ENCODE measurements at regions not wholly inside any gene's neighbourhood (a gene's known extent, or its start where the extent isn't known, plus 50 kb on each side); places are given as distances from the start of the nearest gene placed in this dataset.
A peak's percentile ranks its signal among the peaks of the same experiment; 100 is the strongest.
"Not testable (repeated sequence)": the region's sequence is repeated elsewhere in the genome, so short reads cannot be mapped to it uniquely, and the experiment has no call there.

GRCh38 chr21:18812308-18812707, 408.7 kb upstream of the TMPRSS15 start:
- no peaks in the 10 kb centered on the region for H3K27me3 Mint-ChIP-seq (ENCODE audit: insufficient read depth)
- TF ChIP-seq CTCF (IDR thresholded peaks at IDR 0.05) = no peak
- no peak overlapping the region for H3K4me3 Mint-ChIP-seq
- H3K9me3 Mint-ChIP-seq = peaks cover 42% of the 10 kb centered on the region
- no peak overlapping the region for H3K27ac Mint-ChIP-seq
- no peaks in the 10 kb centered on the region for H3K36me3 Mint-ChIP-seq (ENCODE audit: low read depth)
- no peaks in the 10 kb centered on the region for H3K4me1 Mint-ChIP-seq (ENCODE audit: low read depth)
- DNase-seq = no peak

GRCh38 chr21:18819507-18819906, 415.9 kb upstream of the TMPRSS15 start:
- no peak for TF ChIP-seq CTCF (IDR thresholded peaks at IDR 0.05)
- H3K9me3 Mint-ChIP-seq = peaks cover 34% of the 10 kb centered on the region
- no peak for DNase-seq
- no peaks in the 10 kb centered on the region for H3K27me3 Mint-ChIP-seq (ENCODE audit: insufficient read depth)
- no peaks in the 10 kb centered on the region for H3K36me3 Mint-ChIP-seq (ENCODE audit: low read depth)
- H3K4me1 Mint-ChIP-seq (ENCODE audit: low read depth) = no peaks in the 10 kb centered on the region
- H3K27ac Mint-ChIP-seq = no peak overlapping the region
- H3K4me3 Mint-ChIP-seq = no peak overlapping the region

- no peak overlapping the region for H3K4me3 Mint-ChIP-seq
- H3K9me3 Mint-ChIP-seq = peaks cover 46% of the 10 kb centered on the region
- H3K36me3 Mint-ChIP-seq (ENCODE audit: low read depth) = no peaks in the 10 kb centered on the region
- no peaks in the 10 kb centered on the region for H3K4me1 Mint-ChIP-seq (ENCODE audit: low read depth)
- H3K27me3 Mint-ChIP-seq (ENCODE audit: insufficient read depth) = no peaks in the 10 kb centered on the region
- no peak for DNase-seq
- H3K27ac Mint-ChIP-seq = no peak overlapping the region
- no peak for TF ChIP-seq CTCF (IDR thresholded peaks at IDR 0.05)
Measured at GRCh38 chr21:18826562-18826961, 423.0 kb upstream of the TMPRSS15 start.

DNA sequence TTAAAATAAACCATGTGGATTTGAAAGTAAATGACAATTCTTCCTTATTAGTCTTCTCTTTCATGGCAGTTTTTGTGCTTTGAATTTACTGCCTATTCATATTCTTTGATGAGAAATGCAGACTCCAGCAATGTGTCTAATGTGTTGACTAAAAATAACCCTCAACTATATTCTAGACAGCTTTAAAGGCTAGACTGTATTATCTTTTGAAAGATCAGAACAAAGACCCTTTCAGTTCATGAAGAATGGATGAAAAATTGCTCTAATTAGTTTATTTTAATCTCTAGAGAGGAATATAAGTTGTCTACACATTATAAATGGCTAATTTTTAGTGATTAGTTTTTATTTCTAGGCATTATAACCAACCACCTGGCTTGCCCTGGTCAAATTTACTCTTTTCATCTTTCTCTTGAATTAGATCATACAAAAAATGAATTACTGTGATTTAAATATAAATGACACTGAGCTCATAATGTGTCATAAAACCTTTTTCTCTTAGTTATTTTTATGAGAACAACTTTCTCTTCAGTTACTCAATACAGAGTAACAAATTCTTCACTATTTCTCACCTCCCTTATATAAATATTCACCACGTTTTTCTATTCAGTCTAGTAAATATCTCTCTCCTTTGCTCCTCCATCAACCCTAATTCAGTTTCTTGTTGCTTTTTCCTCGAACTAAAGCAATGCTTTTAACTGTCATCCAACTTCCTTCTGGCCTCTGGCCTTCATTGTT, 428.5 kb upstream of the TMPRSS15 start:
- no peak for TF ChIP-seq CTCF (IDR thresholded peaks at IDR 0.05)
- no peak overlapping the region for H3K27ac Mint-ChIP-seq
- H3K4me1 Mint-ChIP-seq (ENCODE audit: low read depth) = peaks cover 10% of the 10 kb centered on the region; the same call in 1 of the 2 replicates
- H3K4me3 Mint-ChIP-seq = no peak overlapping the region
- no peaks in the 10 kb centered on the region for H3K27me3 Mint-ChIP-seq (ENCODE audit: insufficient read depth)
- peaks cover 40% of the 10 kb centered on the region for H3K9me3 Mint-ChIP-seq
- no peaks in the 10 kb centered on the region for H3K36me3 Mint-ChIP-seq (ENCODE audit: low read depth)
- no peak for DNase-seq

DNA sequence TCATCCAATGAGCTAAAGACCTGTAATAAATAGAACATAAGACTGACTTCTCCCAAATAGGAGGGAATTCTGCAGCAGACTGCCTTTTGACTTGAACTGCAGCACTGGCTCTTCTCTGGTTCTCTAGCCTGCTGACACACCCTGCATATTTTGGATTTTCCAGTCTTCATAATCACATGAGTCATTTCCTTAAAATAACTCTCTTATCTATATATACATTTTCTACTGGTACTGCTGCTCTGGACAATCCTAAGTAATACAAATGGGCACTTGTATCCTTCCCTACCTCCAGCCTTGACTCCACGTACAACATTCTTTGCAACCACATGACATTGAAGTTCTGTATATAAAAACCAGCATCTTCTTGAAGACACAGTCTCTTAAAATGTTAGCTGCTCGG, 429.4 kb upstream of the TMPRSS15 start:
- H3K27ac Mint-ChIP-seq = no peak overlapping the region

GRCh38 chr21:18834121-18834520, 430.5 kb upstream of the TMPRSS15 start:
- Mint-ChIP-seq H3K9me3 (peaks cover 59% of the 10 kb centered on the region), H3K4me1 (ENCODE audit: low read depth) (peaks cover 10% of the 10 kb centered on the region; the same call in 1 of the 2 replicates)
- H3K27ac Mint-ChIP-seq; H3K27me3 Mint-ChIP-seq (ENCODE audit: insufficient read depth); H3K36me3 Mint-ChIP-seq (ENCODE audit: low read depth); DNase-seq; H3K4me3 Mint-ChIP-seq: not testable (repeated sequence)

More for the DNA sequence above, 429.4 kb upstream of the TMPRSS15 start:
- Mint-ChIP-seq H3K4me1 (ENCODE audit: low read depth) (peaks cover 10% of the 10 kb centered on the region; the same call in 1 of the 2 replicates), H3K9me3 (peaks cover 47% of the 10 kb centered on the region), H3K27me3 (ENCODE audit: insufficient read depth) (no peaks in the 10 kb centered on the region), H3K36me3 (ENCODE audit: low read depth) (no peaks in the 10 kb centered on the region), H3K4me3 (no peak overlapping the region)
- peak; percentile 31 for DNase-seq
- no peak for TF ChIP-seq CTCF (IDR thresholded peaks at IDR 0.05)

Measured in HFFc6 (cell line).